A673 (cell line): ENCODE measurements at regions not wholly inside any gene's neighbourhood (a gene's known extent, or its start where the extent isn't known, plus 50 kb on each side); places are given as distances from the start of the nearest gene placed in this dataset.

Source experiments
- BruUV-seq: library from RNA; stranded (reverse); fragments of 400-500 nt; replicated peaks from 2 replicates; lab custom pipeline; 2021; lab: Mats Ljungman, UMichigan
- CTCF ChIA-PET: fragments of 300-600 bp; sonication (Branson Sonifier 250); formaldehyde crosslinking; loops from one replicate; lab custom pipeline; 2022; ENCODE audit warnings: antibody characterized with exemption; lab: Charles Lee
- POLR2A ChIA-PET: fragments of 300-600 bp; sonication (Branson Sonifier 250); formaldehyde crosslinking; loops from one replicate; lab custom pipeline; 2022; ENCODE audit warnings: antibody characterized with exemption; ENCODE audit not compliant: low non-redundant PET; lab: Charles Lee
- DNase-seq: peaks from one replicate; pipeline ENCODE4 v3.0.0-alpha.2; 2015; ENCODE audit warnings: low spot score
- H3K27ac ChIP-seq: fragments of 200-600 bp; sonication (generic); 2 replicates; pipeline ENCODE4 v1.5.1; 2016; ENCODE audit warnings: mixed run types, low read depth, mild to moderate bottlenecking, mixed read lengths, antibody characterized with exemption, low read length; ENCODE audit not compliant: poor library complexity, severe bottlenecking
- H3K27me3 ChIP-seq: fragments of 200-600 bp; sonication (generic); replicated peaks from 2 replicates; pipeline ENCODE4 v1.6.1; 2017; ENCODE audit warnings: mixed run types, low read depth, mild to moderate bottlenecking, mixed read lengths, antibody characterized with exemption, low read length; ENCODE audit not compliant: insufficient read depth, poor library complexity
- H3K36me3 ChIP-seq: fragments of 200-600 bp; sonication (generic); 2 replicates; pipeline ENCODE4 v1.6.1; 2016; ENCODE audit warnings: mixed run types, mild to moderate bottlenecking, mixed read lengths, antibody characterized with exemption, low read length; ENCODE audit not compliant: insufficient read depth, poor library complexity, severe bottlenecking
- H3K4me1 ChIP-seq: fragments of 200-600 bp; sonication (generic); 2 replicates; pipeline ENCODE4 v1.6.1; 2017; ENCODE audit warnings: mixed run types, mild to moderate bottlenecking, mixed read lengths, antibody characterized with exemption, low read length; ENCODE audit not compliant: insufficient read depth, poor library complexity, severe bottlenecking
- H3K4me3 ChIP-seq: fragments of 200-600 bp; sonication (generic); 2 replicates; pipeline ENCODE4 v1.5.1; 2016; ENCODE audit warnings: low read depth, mixed run types, mild to moderate bottlenecking, mixed read lengths, low read length; ENCODE audit not compliant: poor library complexity, severe bottlenecking
- H3K9me3 ChIP-seq: fragments of 200-600 bp; sonication (generic); 2 replicates; pipeline ENCODE4 v1.6.1; 2016; ENCODE audit warnings: mixed run types, low read depth, mild to moderate bottlenecking, mixed read lengths, antibody characterized with exemption, low read length; ENCODE audit not compliant: poor library complexity, severe bottlenecking
- EZH2 ChIP-seq: fragments of 200-600 bp; sonication (generic); IDR thresholded peaks from 2 replicates; pipeline ENCODE4 v1.6.1; 2017; ENCODE audit warnings: borderline replicate concordance, low read depth, mild to moderate bottlenecking, mixed read lengths, antibody characterized with exemption, low read length; ENCODE audit not compliant: poor library complexity, severe bottlenecking
- intact Hi-C: fragments of 100-400 bp; cut with micrococcal nuclease; formaldehyde crosslinking; loops from one replicate; pipeline ENCODE4 v1.10.0; 2022; ENCODE audit not compliant: unreplicated experiment
- TF ChIP-seq, protein P1 (sequence below): fragments of 300-800, 200-600 bp; sonication (generic); conservative IDR thresholded peaks from 2 replicates; pipeline ENCODE4 v1.5.1; 2017; ENCODE audit warnings: low read depth, mild to moderate bottlenecking, antibody characterized with exemption, low read length, moderate library complexity, mixed read lengths

DNA sequence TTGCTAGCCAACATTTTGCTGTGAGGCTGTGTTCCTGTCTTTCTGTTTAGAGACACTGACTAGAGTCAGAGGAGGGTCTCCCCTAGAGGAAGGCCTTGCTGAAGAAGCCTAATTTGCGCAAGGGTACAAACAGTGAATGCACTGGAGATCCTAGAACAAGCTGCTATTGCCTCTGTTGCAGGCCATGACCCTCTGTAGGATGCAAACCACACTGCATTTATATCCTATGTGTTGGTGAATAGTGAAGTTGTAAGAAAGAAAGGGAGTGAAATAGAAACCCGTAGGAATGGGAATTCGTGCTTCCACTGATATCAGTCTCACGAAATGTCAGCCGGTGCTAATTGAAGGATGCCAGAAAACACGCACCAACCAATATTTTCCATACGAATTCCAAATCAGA, 88.2 kb downstream of the GJA1 start:
- no peak for DNase-seq
- no peaks in the 10 kb centered on the region for H3K9me3 ChIP-seq
- CTCF ChIA-PET = no interaction called here
- no peaks in the 10 kb centered on the region for H3K4me1 ChIP-seq
- no TSS peak for BruUV-seq
- POLR2A ChIA-PET = no interaction called here
- no peak for TF ChIP-seq EZH2
- TF ChIP-seq, protein P1, sequence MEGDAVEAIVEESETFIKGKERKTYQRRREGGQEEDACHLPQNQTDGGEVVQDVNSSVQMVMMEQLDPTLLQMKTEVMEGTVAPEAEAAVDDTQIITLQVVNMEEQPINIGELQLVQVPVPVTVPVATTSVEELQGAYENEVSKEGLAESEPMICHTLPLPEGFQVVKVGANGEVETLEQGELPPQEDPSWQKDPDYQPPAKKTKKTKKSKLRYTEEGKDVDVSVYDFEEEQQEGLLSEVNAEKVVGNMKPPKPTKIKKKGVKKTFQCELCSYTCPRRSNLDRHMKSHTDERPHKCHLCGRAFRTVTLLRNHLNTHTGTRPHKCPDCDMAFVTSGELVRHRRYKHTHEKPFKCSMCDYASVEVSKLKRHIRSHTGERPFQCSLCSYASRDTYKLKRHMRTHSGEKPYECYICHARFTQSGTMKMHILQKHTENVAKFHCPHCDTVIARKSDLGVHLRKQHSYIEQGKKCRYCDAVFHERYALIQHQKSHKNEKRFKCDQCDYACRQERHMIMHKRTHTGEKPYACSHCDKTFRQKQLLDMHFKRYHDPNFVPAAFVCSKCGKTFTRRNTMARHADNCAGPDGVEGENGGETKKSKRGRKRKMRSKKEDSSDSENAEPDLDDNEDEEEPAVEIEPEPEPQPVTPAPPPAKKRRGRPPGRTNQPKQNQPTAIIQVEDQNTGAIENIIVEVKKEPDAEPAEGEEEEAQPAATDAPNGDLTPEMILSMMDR = no peak
- H3K27ac ChIP-seq = no peak overlapping the region
- no peak overlapping the region for H3K4me3 ChIP-seq
- no peaks in the 10 kb centered on the region for H3K36me3 ChIP-seq
- H3K27me3 ChIP-seq = no peaks in the 10 kb centered on the region
- intact Hi-C loops = no loop called here

DNA sequence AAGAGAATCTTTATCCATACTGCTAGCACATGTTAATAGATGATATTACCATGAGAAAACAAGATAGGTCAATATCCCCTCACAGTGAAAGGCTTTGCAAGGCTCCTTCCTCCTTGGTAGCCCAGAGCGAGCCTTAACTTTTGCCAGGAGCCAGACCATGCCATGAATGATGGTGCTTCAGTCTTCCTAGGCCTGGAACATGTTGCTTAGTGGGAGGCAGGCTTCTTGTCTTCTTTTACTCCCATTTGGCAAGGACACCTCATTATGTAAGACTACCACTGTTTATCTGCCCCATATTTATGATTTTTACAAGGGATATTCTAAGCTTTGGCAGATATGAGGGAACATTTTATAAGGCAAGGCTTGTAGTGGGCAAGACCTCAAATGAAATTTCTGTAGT, 90.8 kb downstream of the GJA1 start:
- Histone ChIP-seq H3K4me1 (no peaks in the 10 kb centered on the region), H3K27ac (no peak overlapping the region), H3K36me3 (no peaks in the 10 kb centered on the region), H3K27me3 (no peaks in the 10 kb centered on the region), H3K4me3 (no peak overlapping the region), H3K9me3 (no peaks in the 10 kb centered on the region)
- POLR2A ChIA-PET = no interaction called here
- DNase-seq = no peak
- intact Hi-C loops = no loop called here
- BruUV-seq = no TSS peak
- TF ChIP-seq, protein P1 = no peak
- no peak for TF ChIP-seq EZH2
- CTCF ChIA-PET = no interaction called here

DNA sequence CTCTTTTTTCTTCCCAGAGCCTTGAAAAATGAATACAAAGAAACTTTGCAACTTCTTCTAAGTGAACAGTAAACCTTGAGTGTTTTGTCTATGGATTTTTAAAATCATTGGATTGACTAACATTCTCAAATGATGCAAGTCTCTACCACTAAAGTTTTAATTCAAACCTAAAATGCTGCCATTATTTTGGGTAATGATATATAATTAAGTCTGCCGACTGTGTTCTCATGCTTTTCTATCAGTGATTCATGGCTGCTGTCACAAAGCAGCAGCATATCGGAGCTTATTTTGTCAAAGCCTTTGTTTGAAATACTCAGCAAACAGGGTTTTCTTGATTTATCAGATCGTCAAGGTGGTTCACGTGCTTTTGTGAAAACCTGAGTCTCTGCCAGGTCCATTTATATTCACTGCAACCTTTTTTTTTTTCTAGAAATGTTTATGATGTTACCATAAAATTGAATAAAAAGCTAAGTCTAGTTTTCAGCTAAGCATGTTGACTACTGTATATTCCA, 96.3 kb downstream of the GJA1 start:
- Histone ChIP-seq H3K4me1 (no peaks in the 10 kb centered on the region), H3K4me3 (no peak overlapping the region), H3K27me3 (no peaks in the 10 kb centered on the region), H3K9me3 (no peaks in the 10 kb centered on the region), H3K36me3 (no peaks in the 10 kb centered on the region), H3K27ac (no peak overlapping the region)
- TF ChIP-seq, protein P1 = no peak
- no peak for TF ChIP-seq EZH2
- intact Hi-C loops = no loop called here
- DNase-seq = no peak
- ChIA-PET CTCF (no interaction called here), POLR2A (no interaction called here)
- no TSS peak for BruUV-seq
